K562 (cell line): ENCODE measurements at regions not wholly inside any gene's neighbourhood (a gene's known extent, or its start where the extent isn't known, plus 50 kb on each side); places are given as distances from the start of the nearest gene placed in this dataset.

ENCODE experiments used
- C11orf30 ChIP-seq: fragments of 450-650 bp; IDR thresholded peaks from 2 replicates; pipeline ENCODE4 v1.6.1; 2016; ENCODE audit warnings: low read depth, mild to moderate bottlenecking
- CTCF ChIP-seq, 3 experiments: IDR thresholded peaks in 2 of 3; conservative IDR thresholded peaks in 1 of 3; 2 replicates each; pipeline ENCODE4 v1.5.1; 2011 to 2012; ENCODE audit warnings: low read length in 3 of 3, mild to moderate bottlenecking in 3 of 3, control low read depth in 2 of 3, improper control_type of control experiment in 1 of 3, inconsistent platforms in 1 of 3, low read depth in 1 of 3, mixed read lengths in 1 of 3, moderate library complexity in 1 of 3; ENCODE audit not compliant: insufficient read depth in 2 of 3
- EP300 ChIP-seq: IDR thresholded peaks from 2 replicates; pipeline ENCODE4 v1.6.1; 2012; ENCODE audit warnings: low read length, improper control_type of control experiment
- FOXP1 ChIP-seq: sonication (generic); formaldehyde crosslinking; IDR thresholded peaks from 2 replicates; pipeline ENCODE4 v1.8.0; 2022; ENCODE audit warnings: mild to moderate bottlenecking, missing genetic modification reagents
- NCOA1 ChIP-seq: fragments of 450-650 bp; IDR thresholded peaks from 2 replicates; pipeline ENCODE4 v1.6.1; 2016; ENCODE audit warnings: low read depth
- NFIC ChIP-seq: fragments of 450-650 bp; IDR thresholded peaks from 2 replicates; pipeline ENCODE4 v1.6.1; 2017; ENCODE audit warnings: mild to moderate bottlenecking, inconsistent platforms
- PHF8 ChIP-seq: fragments of 200-600 bp; sonication (generic); IDR thresholded peaks from 2 replicates; pipeline ENCODE4 v1.6.1; 2012; ENCODE audit warnings: mixed run types, mild to moderate bottlenecking, inconsistent platforms, low read length, moderate library complexity, borderline replicate concordance
- TSHZ1 ChIP-seq: fragments of 250-450 bp; sonication (Bioruptor Pico); IDR thresholded peaks from 2 replicates; pipeline ENCODE4 v1.4.0; 2020; ENCODE audit warnings: mild to moderate bottlenecking, moderate library complexity
- ZNF644 ChIP-seq: fragments of 200-800 bp; sonication (Bioruptor generic); IDR thresholded peaks from 2 replicates; pipeline ENCODE4 v1.6.1; 2016; ENCODE audit warnings: low read depth, missing genetic modification characterization, missing compliant biosample characterization

- no peak for TF ChIP-seq CTCF (IDR thresholded peaks at IDR 0.05 in 2 of 3, conservative IDR thresholded peaks at IDR 0.05 in 1 of 3; ENCODE audit: insufficient read depth in 2 of 3, low read depth in 1 of 3, low read length in 3 of 3)
- no peak for TF ChIP-seq NCOA1
- no peak for TF ChIP-seq EP300
- no peak for TF ChIP-seq PHF8
- TF ChIP-seq TSHZ1 (CRISPR knock-in tag), result no peak
- TF ChIP-seq NFIC, result no peak
- TF ChIP-seq ZNF644 (tag), result no peak
- no peak for TF ChIP-seq FOXP1 (CRISPR knock-in tag)
- no peak for TF ChIP-seq C11orf30
Measured at GRCh38 chr1:69483246-69483645, 84.5 kb upstream of the LRRC7 start.
